ENCODE measurements at regions not wholly inside any gene's neighbourhood (a gene's known extent, or its start where the extent isn't known, plus 50 kb on each side); places are given as distances from the start of the nearest gene placed in this dataset.

DNA sequence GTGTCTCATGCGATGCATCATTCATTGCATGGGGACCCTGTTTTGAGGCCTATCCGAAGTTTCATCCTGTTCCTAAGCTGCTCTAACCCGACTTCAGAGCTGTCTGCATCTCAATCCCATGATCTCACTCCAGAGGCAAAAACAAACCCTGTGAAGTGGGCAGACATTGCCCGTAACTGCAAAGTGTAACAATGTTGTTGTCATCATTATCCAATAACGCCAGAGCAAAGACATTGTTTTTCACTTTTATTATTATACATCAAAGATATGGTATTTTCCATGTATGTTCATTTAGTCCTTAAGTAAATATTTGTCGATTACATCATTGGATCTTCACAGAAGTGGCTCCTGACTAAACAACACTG lies 246.7 kb downstream of the KLF6 start:
- H3K27ac Mint-ChIP-seq: no peak overlapping the region
- H3K36me3 Mint-ChIP-seq (ENCODE audit: low read depth): no peaks in the 10 kb centered on the region
- no peaks in the 10 kb centered on the region for H3K27me3 Mint-ChIP-seq
- H3K4me1 Mint-ChIP-seq: peaks cover 5% of the 10 kb centered on the region
- no peak overlapping the region for H3K4me3 Mint-ChIP-seq
- intact Hi-C loops (cut with micrococcal nuclease): no loop called here
- H3K9me3 Mint-ChIP-seq: no peaks in the 10 kb centered on the region
- DNase-seq: no peak

DNA sequence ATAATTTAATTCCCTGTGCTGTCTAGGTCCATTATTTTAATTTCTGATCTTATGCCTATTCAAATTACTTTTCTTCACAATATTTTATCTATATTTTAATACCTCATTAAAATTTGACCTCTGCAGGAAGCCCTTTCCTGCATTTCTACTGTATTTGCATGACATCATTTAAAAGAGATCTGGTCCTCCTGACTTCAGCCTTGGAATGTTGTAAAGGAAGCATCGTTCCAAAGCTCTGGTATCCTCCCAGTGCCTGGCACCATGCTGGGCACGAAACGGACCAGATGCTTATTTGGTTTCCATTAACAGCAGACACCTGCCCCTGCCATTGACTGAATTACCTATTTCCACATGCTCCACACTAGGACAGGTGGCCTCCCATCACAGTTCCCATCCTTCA lies 247.5 kb downstream of the KLF6 start:
- DNase-seq: no peak
- intact Hi-C loops (cut with micrococcal nuclease): no loop called here

DNA sequence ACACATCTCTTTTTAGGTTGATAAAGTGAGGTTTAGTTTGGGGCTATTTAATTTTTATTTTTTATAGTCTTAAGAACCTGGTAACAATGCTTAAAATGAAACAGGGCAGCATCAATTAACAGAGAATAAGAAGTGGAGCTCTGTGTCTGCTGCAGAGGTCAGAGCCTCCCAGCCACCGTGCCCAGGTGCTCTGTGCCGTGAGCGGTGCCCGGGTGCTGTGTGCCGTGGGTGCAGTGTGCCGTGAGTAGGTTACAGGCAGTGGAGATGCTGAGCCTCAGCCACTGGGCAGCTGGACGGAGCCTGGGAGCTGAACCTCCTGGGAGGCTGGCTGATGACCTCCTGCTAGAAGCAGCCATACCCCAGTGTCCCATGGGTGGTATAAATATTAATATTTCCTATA lies 250.0 kb downstream of the KLF6 start:
- Mint-ChIP-seq H3K36me3 (ENCODE audit: low read depth) (no peaks in the 10 kb centered on the region), H3K27ac (no peak overlapping the region), H3K4me3 (no peak overlapping the region), H3K27me3 (peaks cover 5% of the 10 kb centered on the region), H3K9me3 (no peaks in the 10 kb centered on the region), H3K4me1 (peaks cover 5% of the 10 kb centered on the region)
- intact Hi-C loops (cut with micrococcal nuclease): no loop called here
- DNase-seq: no peak

More for the DNA sequence above, 247.5 kb downstream of the KLF6 start:
- Mint-ChIP-seq H3K36me3 (ENCODE audit: low read depth) (no peaks in the 10 kb centered on the region), H3K9me3 (no peaks in the 10 kb centered on the region), H3K27ac (no peak overlapping the region), H3K4me3 (no peak overlapping the region), H3K27me3 (no peaks in the 10 kb centered on the region), H3K4me1 (peaks cover 5% of the 10 kb centered on the region)

DNA sequence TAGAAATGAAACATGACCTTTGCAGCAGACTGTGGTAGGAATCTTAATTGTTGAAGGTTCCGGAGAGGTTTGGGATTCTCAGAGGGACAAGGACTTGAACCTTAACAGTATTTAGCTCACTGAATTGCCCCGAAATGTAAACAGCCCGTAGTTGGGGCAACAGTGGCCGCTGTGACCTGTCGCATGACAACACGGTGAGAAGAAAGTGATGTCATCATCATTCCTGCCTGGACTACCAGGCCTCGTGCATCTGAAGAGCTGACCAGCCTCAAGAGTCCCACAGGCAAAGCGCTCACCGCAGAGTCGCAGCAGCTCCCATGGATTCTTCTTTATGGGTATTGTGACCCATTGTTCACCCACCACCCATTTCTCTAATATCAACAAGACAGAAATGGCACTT lies 250.6 kb downstream of the KLF6 start:
- peaks cover 8% of the 10 kb centered on the region for H3K27me3 Mint-ChIP-seq
- H3K36me3 Mint-ChIP-seq (ENCODE audit: low read depth): no peaks in the 10 kb centered on the region
- H3K4me1 Mint-ChIP-seq: peaks cover 5% of the 10 kb centered on the region
- no peak for DNase-seq
- H3K9me3 Mint-ChIP-seq: no peaks in the 10 kb centered on the region
- intact Hi-C loops (cut with micrococcal nuclease): no loop called here
- no peak overlapping the region for H3K4me3 Mint-ChIP-seq
- no peak overlapping the region for H3K27ac Mint-ChIP-seq

DNA sequence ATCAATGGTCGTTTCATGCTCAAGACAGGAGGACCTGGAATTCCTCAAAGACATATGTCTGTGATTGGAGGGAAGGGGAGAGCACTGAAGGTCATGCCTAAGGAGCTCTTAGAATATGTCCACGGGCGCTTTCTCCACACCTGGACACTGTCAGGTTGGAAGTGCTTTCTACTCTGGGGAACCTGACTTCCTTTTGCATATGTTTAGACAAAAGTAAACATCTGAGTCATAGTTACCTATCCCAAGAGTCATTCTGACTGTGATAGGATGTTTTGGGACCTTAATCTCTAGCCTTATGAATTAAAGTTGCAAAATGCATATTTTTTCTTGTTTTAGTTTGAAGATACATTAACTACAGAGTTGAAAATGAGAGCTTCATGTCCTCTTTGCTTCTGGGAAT lies 251.7 kb downstream of the KLF6 start:
- Mint-ChIP-seq H3K27me3 (peaks cover 8% of the 10 kb centered on the region), H3K9me3 (no peaks in the 10 kb centered on the region), H3K4me1 (peaks cover 3% of the 10 kb centered on the region)

DNA sequence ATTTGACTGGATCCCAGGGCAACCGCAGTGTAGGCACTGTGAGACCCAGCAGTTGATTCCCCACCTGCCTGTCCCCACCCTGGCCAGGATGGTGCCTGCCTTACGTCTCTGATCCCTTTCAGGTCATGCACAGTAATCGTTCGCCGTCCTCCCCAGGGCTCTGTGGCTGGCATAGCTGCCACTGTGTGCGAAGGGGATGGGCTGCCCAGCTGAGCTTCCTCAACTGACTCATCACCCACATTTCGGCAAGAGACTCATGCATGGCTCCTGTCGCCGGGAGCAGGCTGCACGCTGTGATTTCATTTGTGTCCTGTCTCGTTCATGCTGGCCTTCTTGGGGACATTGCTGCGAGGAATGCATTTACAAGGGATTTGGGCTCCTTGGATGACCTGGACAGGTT lies 252.4 kb downstream of the KLF6 start:
- DNase-seq: no peak
- no peak overlapping the region for H3K4me3 Mint-ChIP-seq
- H3K36me3 Mint-ChIP-seq (ENCODE audit: low read depth): no peaks in the 10 kb centered on the region
- no peaks in the 10 kb centered on the region for H3K9me3 Mint-ChIP-seq
- no peak overlapping the region for H3K27ac Mint-ChIP-seq
- peaks cover 13% of the 10 kb centered on the region for H3K27me3 Mint-ChIP-seq
- intact Hi-C loops (cut with micrococcal nuclease): no loop called here
- H3K4me1 Mint-ChIP-seq: peaks cover 3% of the 10 kb centered on the region

More for the DNA sequence above, 251.7 kb downstream of the KLF6 start:
- DNase-seq: no peak
- Mint-ChIP-seq H3K4me3 (no peak overlapping the region), H3K27ac (no peak overlapping the region), H3K36me3 (ENCODE audit: low read depth) (no peaks in the 10 kb centered on the region)
- intact Hi-C loops (cut with micrococcal nuclease): no loop called here

DNA sequence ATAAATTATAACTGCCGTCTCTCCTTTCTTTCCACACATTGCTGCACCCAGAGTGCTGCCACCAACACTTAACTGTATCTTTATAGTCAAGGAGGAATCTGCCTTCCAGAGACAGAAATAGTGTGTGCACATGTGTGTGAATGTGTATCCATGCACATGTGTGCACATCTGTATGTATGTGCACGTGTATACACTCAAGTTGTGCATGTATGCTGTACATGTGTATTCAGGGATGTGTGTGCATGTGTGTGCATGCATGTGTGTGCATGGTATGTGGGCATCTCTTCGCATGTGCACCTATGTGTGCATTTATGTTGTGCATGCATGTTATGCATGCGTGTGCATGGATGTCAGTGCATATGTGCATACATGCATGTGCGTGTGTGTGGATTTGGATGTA lies 253.3 kb downstream of the KLF6 start:
- no peak for DNase-seq
- intact Hi-C loops (cut with micrococcal nuclease): no loop called here
- Mint-ChIP-seq H3K4me1 (peaks cover 3% of the 10 kb centered on the region), H3K27me3 (peaks cover 18% of the 10 kb centered on the region), H3K36me3 (ENCODE audit: low read depth) (no peaks in the 10 kb centered on the region), H3K4me3 (no peak overlapping the region), H3K27ac (no peak overlapping the region), H3K9me3 (no peaks in the 10 kb centered on the region)

DNA sequence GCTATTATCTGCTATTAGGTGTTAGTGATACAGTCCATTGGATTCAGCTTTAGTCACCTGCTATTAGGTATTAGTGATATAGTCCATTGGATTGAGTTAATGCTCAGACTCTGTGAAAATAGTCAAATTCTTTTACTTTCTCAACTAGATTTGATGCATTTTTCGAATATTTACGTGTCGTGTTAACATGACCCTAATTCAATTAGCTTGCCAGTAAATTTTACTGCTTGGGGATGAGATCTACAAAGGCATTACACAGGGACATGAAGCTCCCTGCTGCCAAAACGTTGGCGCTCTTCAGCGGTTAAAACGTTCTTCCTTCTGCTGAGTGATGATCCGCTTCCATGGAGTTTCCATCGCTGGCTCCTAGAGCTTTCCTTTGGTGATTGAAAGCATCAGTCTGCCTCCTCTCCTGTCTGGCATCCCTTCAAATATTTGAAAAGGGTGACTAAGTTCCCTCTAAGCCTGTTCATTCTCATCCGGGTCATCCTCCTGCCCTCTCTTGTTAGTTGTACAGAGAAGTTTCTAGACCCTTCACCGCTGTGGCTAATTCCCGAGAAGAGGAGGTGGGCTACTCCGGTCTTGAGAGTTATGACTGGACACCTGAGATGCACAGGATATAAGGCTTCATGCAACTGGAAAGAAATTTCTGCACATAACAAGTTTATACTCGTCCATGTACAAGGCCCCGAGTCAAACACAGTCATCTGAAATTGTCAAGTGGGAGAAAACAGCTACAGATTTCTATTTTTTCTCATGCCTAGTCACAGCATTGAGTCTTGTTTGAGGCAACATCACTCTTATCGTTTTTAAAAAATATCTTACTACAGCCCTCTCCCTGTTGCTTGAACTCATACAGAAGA lies 254.0 kb downstream of the KLF6 start:
- no peak overlapping the region for H3K4me3 Mint-ChIP-seq
- DNase-seq: no peak
- H3K4me1 Mint-ChIP-seq: peaks cover 3% of the 10 kb centered on the region
- no peak overlapping the region for H3K27ac Mint-ChIP-seq
- H3K36me3 Mint-ChIP-seq (ENCODE audit: low read depth): no peaks in the 10 kb centered on the region
- no peaks in the 10 kb centered on the region for H3K9me3 Mint-ChIP-seq
- peaks cover 21% of the 10 kb centered on the region for H3K27me3 Mint-ChIP-seq
- intact Hi-C loops (cut with micrococcal nuclease): no loop called here

DNA sequence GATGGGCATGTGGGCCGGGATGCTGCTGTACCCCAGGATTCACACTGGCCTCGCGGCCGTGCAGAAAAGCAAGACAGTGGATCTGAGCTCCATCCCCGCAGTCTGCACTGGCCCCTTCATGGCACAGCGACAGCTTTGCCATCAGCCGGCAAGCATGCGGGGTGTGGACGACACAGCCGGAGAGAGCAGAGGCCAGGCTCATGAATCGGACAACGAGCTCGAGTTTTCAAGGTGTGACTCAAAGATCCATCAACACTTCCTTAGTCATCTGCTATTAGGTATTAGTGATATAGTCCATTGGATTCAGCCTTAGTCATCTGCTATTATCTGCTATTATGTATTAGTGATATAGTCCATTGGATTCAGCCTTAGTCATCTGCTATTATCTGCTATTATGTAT lies 254.7 kb downstream of the KLF6 start:
- intact Hi-C loops (cut with micrococcal nuclease): no loop called here
- H3K9me3 Mint-ChIP-seq: no peaks in the 10 kb centered on the region
- H3K4me3 Mint-ChIP-seq: no peak overlapping the region
- peaks cover 21% of the 10 kb centered on the region for H3K27me3 Mint-ChIP-seq
- peaks cover 3% of the 10 kb centered on the region for H3K4me1 Mint-ChIP-seq
- no peak for DNase-seq
- no peaks in the 10 kb centered on the region for H3K36me3 Mint-ChIP-seq (ENCODE audit: low read depth)
- H3K27ac Mint-ChIP-seq: no peak overlapping the region

DNA sequence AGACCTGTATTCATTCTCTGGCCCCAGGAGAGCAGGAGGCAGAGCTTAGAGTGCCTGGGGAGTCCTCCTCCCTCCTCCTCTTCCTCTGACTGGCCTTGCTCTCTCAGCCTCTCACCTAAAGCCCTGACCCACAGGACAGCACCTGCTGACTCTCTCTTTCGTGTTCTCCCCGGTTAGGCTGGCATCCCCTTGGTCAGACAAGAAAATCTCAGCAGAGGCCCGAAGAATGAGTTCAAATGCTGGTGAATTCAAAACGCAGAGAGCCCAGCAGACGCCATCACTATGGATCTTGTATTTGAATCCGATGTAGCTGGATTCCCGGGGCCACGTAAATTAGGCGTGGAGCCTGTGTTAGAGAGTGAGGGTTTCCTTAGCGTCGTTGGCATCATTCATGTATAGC lies 255.3 kb downstream of the KLF6 start:
- Mint-ChIP-seq H3K4me3 (no peak overlapping the region), H3K36me3 (ENCODE audit: low read depth) (no peaks in the 10 kb centered on the region), H3K27me3 (peaks cover 24% of the 10 kb centered on the region), H3K4me1 (peaks cover 3% of the 10 kb centered on the region), H3K27ac (no peak overlapping the region), H3K9me3 (no peaks in the 10 kb centered on the region)
- no peak for DNase-seq
- intact Hi-C loops (cut with micrococcal nuclease): no loop called here

DNA sequence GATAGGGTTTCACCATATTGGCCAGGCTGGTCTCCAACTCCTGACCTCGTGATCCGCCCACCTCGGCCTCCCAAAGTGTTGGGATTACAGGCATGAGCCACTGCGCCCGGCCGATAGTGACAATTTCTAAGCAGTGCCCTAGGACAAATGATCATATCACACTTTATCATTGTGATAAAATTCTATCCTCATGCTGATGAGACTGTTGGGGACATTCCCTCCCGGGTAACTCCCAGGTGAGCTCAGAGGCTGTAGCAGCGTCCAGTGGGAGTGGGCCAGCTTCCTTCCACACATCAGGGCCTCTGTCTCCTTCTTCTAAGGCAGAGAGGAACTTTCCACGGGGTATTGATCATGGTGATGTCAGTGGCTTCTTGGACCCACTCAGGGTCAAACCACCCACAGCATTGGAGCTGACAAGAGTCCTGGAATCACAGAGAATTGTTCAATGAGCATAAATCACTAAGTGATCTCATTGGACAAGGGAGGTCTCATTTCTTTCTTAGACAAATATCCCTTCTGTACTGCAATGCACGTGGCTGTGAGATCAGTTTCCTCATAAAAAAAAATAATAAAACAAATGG lies 256.1 kb downstream of the KLF6 start:
- Mint-ChIP-seq H3K36me3 (ENCODE audit: low read depth) (no peaks in the 10 kb centered on the region), H3K4me1 (peaks cover 2% of the 10 kb centered on the region), H3K27ac (no peak overlapping the region), H3K9me3 (no peaks in the 10 kb centered on the region), H3K27me3 (peaks cover 28% of the 10 kb centered on the region), H3K4me3 (no peak overlapping the region)
- no peak for DNase-seq
- intact Hi-C loops (cut with micrococcal nuclease): no loop called here

DNA sequence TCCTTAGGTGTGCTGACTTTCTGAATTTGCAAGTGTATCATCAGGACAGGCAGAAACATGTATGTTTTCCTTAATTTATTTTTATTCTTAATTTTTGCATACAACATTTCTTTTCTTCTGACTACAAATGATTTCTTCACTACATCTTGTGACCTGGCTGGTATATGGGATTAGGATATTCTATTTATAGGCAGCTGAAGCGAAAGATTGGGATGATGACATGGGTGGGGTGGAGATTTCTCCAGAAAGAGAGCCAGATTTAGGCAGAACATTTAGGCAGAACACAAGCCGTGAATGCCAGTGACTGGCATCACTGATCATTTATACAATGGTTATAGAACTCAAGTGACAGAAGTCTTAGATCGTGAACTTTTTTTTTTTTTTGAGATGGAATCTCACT lies 256.7 kb downstream of the KLF6 start:
- H3K4me3 Mint-ChIP-seq: no peak overlapping the region
- H3K27ac Mint-ChIP-seq: no peak overlapping the region
- no peaks in the 10 kb centered on the region for H3K9me3 Mint-ChIP-seq
- H3K36me3 Mint-ChIP-seq (ENCODE audit: low read depth): no peaks in the 10 kb centered on the region
- no peaks in the 10 kb centered on the region for H3K4me1 Mint-ChIP-seq
- no peak for DNase-seq
- H3K27me3 Mint-ChIP-seq: peaks cover 28% of the 10 kb centered on the region
- intact Hi-C loops (cut with micrococcal nuclease): no loop called here

DNA sequence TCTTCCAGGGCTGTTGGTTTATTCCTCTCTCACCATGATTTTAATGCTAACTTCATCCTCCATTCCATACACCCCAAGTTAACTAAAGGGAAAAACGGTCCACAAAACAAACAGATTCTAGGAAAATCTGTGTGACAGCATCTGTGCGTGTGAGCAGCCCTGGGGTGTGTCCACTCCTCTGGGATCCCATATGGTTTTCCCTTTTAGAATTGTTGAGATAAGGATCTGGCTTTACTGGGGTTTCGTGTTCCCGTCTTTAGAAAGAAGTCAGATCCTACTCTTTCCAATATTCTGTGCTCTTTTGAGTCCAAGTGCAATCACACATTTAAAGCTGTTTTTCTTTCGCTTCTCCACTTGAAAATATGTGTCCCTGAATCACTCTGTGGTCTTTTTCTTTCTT lies 257.1 kb downstream of the KLF6 start:
- Mint-ChIP-seq H3K27me3 (peaks cover 28% of the 10 kb centered on the region), H3K4me1 (no peaks in the 10 kb centered on the region), H3K9me3 (no peaks in the 10 kb centered on the region), H3K36me3 (ENCODE audit: low read depth) (no peaks in the 10 kb centered on the region), H3K27ac (no peak overlapping the region), H3K4me3 (no peak overlapping the region)
- intact Hi-C loops (cut with micrococcal nuclease): no loop called here
- no peak for DNase-seq

DNA sequence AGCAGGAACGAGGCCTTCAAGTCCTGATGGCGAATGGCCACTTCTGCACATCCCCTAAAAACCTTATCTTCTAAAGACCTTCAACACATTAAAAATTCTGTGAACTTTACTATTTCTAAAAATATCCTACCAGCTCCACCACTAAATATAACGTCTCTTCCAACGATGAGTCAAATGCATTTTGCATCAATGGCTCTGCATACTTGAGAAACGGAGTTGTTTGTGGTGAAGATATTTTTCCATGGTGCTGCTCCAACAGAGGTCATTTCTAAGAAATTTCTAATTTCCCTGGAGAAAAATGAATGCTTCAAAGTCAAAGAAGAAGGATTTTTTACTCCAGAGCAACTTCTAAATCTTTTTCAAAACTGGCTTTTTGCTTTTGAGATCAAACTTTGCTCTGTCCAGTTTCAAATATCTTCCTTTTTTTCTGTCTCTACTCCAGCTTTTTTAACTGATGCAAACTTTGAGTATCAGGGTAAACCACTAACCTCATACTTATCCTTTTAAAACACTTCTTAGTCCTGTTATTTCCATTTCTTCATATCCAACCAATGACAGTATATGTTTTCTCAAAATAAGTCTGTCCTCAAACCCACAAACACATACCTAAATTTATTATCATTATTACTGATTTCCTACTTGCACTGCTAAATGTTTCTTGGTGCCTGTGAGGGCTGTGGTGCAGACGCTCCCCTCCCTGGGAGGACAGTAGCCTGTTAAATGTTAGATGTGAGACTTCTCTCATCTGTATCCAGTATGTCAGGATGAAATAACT lies 258.1 kb downstream of the KLF6 start:
- H3K27me3 Mint-ChIP-seq: peaks cover 29% of the 10 kb centered on the region
- H3K4me1 Mint-ChIP-seq: no peaks in the 10 kb centered on the region
- H3K27ac Mint-ChIP-seq: no peak overlapping the region
- no peaks in the 10 kb centered on the region for H3K36me3 Mint-ChIP-seq (ENCODE audit: low read depth)
- no peaks in the 10 kb centered on the region for H3K9me3 Mint-ChIP-seq
- no peak for DNase-seq
- H3K4me3 Mint-ChIP-seq: no peak overlapping the region
- intact Hi-C loops (cut with micrococcal nuclease): no loop called here

Measured in activated CD4-positive, alpha-beta T cell treated with anti-CD3 and anti-CD28 coated beads, Interleukin-2, amount 10 ng/mL, durations not matched to agents 24 days and 14 days (primary cell).